ENCODE measurements at regions not wholly inside any gene's neighbourhood (a gene's known extent, or its start where the extent isn't known, plus 50 kb on each side); places are given as distances from the start of the nearest gene placed in this dataset.

GRCh38 chr13:58949646-58950045, 1214.1 kb downstream of the DIAPH3 start:
- TF ChIP-seq ATF2 (tag by site-specific recombination; IDR thresholded peaks at IDR 0.05; ENCODE audit: low read depth): no peak
- TF ChIP-seq ZNF558 (tag by site-specific recombination; IDR thresholded peaks at IDR 0.05): no peak
- TF ChIP-seq ZNF548 (tag by site-specific recombination; IDR thresholded peaks at IDR 0.05): no peak
- TF ChIP-seq PBX3 (CRISPR knock-in tag; IDR thresholded peaks at IDR 0.05): no peak
- TF ChIP-seq CTCF (tag by site-specific recombination; IDR thresholded peaks at IDR 0.05): no peak
- no peak for TF ChIP-seq ZNF280D (tag by site-specific recombination; IDR thresholded peaks at IDR 0.05)
- no peak for TF ChIP-seq ZNF175 (tag by site-specific recombination; IDR thresholded peaks at IDR 0.05)

All from HEK293 (cell line).